MM.1S (cell line): ENCODE measurements at regions not wholly inside any gene's neighbourhood (a gene's known extent, or its start where the extent isn't known, plus 50 kb on each side); places are given as distances from the start of the nearest gene placed in this dataset.

Source experiments
- DNase-seq: peaks from one replicate; pipeline ENCODE4 v3.0.0-alpha.2; 2015
- H2AFZ ChIP-seq: fragments of 300-600 bp; sonication (generic); 2 replicates; pipeline ENCODE4 v1.6.0; 2016; ENCODE audit warnings: antibody characterized with exemption, low read length
- H3F3A ChIP-seq: fragments of 300-600 bp; sonication (generic); 2 replicates; pipeline ENCODE4 v1.6.1; 2016; ENCODE audit warnings: mild to moderate bottlenecking, antibody characterized with exemption, low read length, moderate library complexity, mixed read lengths; ENCODE audit not compliant: insufficient read depth
- H3K27ac ChIP-seq: fragments of 300-600 bp; sonication (generic); 2 replicates; pipeline ENCODE4 v1.5.1; 2016; ENCODE audit warnings: mild to moderate bottlenecking, low read length
- H3K27me3 ChIP-seq: fragments of 300-600 bp; sonication (generic); replicated peaks from 2 replicates; pipeline ENCODE4 v1.6.0; 2016; ENCODE audit warnings: low read length; ENCODE audit not compliant: insufficient read depth
- H3K36me3 ChIP-seq: fragments of 300-600 bp; sonication (generic); replicated peaks from 2 replicates; pipeline ENCODE4 v1.6.1; 2016; ENCODE audit warnings: mild to moderate bottlenecking, low read length, mixed read lengths; ENCODE audit not compliant: insufficient read depth
- H3K4me1 ChIP-seq: fragments of 300-600 bp; sonication (generic); 2 replicates; pipeline ENCODE4 v1.6.1; 2016; ENCODE audit warnings: low read length, mixed read lengths
- H3K4me2 ChIP-seq: fragments of 300-600 bp; sonication (generic); 2 replicates; pipeline ENCODE4 v1.6.0; 2016; ENCODE audit warnings: low read depth, low read length
- H3K4me3 ChIP-seq: fragments of 300-600 bp; sonication (generic); 2 replicates; pipeline ENCODE4 v1.5.1; 2016; ENCODE audit warnings: low read length, mixed read lengths
- H3K79me2 ChIP-seq: fragments of 300-600 bp; sonication (generic); 2 replicates; pipeline ENCODE4 v1.6.1; 2016; ENCODE audit warnings: mixed run types, low read length, mixed read lengths
- H3K9ac ChIP-seq: fragments of 300-600 bp; sonication (generic); 2 replicates; pipeline ENCODE4 v1.6.1; 2016; ENCODE audit warnings: low read length, mixed read lengths
- H3K9me2 ChIP-seq: fragments of 300-600 bp; sonication (generic); replicated peaks from 2 replicates; pipeline ENCODE4 v1.6.1; 2016; ENCODE audit warnings: mild to moderate bottlenecking, low read length, mixed read lengths; ENCODE audit not compliant: insufficient read depth
- H3K9me3 ChIP-seq: fragments of 300-600 bp; sonication (generic); replicated peaks from 2 replicates; pipeline ENCODE4 v1.6.1; 2016; ENCODE audit warnings: mild to moderate bottlenecking, low read length, mixed read lengths; ENCODE audit not compliant: insufficient read depth
- H4K20me1 ChIP-seq: fragments of 300-600 bp; sonication (generic); 2 replicates; pipeline ENCODE4 v1.6.1; 2016; ENCODE audit warnings: mild to moderate bottlenecking, low read length, moderate library complexity, mixed read lengths; ENCODE audit not compliant: insufficient read depth
- EZH2 ChIP-seq: fragments of 300-600 bp; sonication (generic); optimal IDR thresholded peaks from 2 replicates; pipeline ENCODE3; 2017; ENCODE audit warnings: low read depth, mild to moderate bottlenecking, antibody characterized with exemption, low read length, mixed read lengths
- EZH2phosphoT487 ChIP-seq: fragments of 300-600 bp; sonication (generic); IDR thresholded peaks from 2 replicates; pipeline ENCODE4 v1.6.1; 2018; ENCODE audit warnings: antibody characterized with exemption, low read length
- TF ChIP-seq, protein P1 (sequence below): fragments of 300-600 bp; sonication (generic); IDR thresholded peaks from 2 replicates; pipeline ENCODE4 v1.5.1; 2016; ENCODE audit warnings: antibody characterized with exemption, low read length, mixed read lengths

DNA sequence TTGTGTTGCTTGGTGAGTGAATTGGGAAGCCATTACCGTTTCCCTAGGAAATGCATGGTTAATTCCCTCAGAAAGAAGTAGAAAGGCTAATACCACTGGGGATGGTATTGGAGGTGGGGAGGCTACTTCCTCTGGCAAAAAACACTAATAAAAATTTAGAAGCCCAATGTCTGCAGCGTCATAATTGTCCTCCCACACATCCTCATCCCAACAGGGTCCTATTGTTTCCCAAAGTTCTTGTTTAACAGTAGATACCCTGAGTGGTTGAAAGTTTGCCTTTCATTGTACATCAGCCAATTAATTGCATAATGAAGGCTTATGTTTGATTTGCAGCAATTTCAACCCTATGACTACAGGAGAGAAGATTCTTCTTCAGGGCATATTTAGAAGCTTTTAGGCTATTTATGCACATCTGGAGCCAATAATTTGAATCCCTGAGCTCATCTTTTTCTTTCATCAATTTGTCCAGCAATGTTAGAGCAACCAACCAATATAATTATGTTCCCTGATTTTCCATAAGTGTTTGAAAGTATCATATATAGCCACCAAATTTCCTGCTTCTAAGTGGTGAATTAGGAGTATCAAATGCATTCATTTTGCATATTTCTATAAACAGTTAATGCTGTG lies 491.0 kb downstream of the SLITRK5 start:
- H3K4me3 ChIP-seq: no peak overlapping the region
- no peaks in the 10 kb centered on the region for H3K36me3 ChIP-seq
- H3K4me1 ChIP-seq: no peaks in the 10 kb centered on the region
- H4K20me1 ChIP-seq: no peaks in the 10 kb centered on the region
- TF ChIP-seq EZH2: no peak
- no peak for TF ChIP-seq EZH2phosphoT487
- TF ChIP-seq, protein P1, sequence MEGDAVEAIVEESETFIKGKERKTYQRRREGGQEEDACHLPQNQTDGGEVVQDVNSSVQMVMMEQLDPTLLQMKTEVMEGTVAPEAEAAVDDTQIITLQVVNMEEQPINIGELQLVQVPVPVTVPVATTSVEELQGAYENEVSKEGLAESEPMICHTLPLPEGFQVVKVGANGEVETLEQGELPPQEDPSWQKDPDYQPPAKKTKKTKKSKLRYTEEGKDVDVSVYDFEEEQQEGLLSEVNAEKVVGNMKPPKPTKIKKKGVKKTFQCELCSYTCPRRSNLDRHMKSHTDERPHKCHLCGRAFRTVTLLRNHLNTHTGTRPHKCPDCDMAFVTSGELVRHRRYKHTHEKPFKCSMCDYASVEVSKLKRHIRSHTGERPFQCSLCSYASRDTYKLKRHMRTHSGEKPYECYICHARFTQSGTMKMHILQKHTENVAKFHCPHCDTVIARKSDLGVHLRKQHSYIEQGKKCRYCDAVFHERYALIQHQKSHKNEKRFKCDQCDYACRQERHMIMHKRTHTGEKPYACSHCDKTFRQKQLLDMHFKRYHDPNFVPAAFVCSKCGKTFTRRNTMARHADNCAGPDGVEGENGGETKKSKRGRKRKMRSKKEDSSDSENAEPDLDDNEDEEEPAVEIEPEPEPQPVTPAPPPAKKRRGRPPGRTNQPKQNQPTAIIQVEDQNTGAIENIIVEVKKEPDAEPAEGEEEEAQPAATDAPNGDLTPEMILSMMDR: no peak
- no peaks in the 10 kb centered on the region for H3K79me2 ChIP-seq
- H3F3A ChIP-seq: no peaks in the 10 kb centered on the region
- H3K27ac ChIP-seq: no peak overlapping the region
- H2AFZ ChIP-seq: no peak overlapping the region
- no peaks in the 10 kb centered on the region for H3K9me2 ChIP-seq
- H3K4me2 ChIP-seq: no peak overlapping the region
- no peak overlapping the region for H3K9ac ChIP-seq
- no peak for DNase-seq
- no peaks in the 10 kb centered on the region for H3K9me3 ChIP-seq
- H3K27me3 ChIP-seq: no peaks in the 10 kb centered on the region

DNA sequence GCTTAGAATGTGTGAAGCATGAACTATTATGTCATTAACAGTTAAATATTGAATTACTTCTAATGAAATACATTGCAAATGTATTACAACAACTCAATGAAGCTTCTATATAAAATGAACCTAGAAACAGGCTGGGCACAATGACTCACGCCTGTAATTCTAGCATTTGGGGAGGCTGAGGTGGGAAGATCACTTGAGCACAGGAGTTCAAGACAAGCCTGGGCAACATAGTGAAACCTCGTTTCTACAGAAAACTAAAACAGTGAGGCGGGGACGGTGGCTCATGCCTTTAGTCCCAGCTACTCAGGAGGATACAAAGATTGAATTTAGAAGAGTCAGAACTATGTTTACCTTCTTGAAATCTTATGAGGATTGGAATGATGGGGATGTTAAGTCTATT lies 505.1 kb downstream of the SLITRK5 start:
- TF ChIP-seq EZH2 (no peak), EZH2phosphoT487 (no peak)
- TF ChIP-seq, protein P1: no peak
- Histone ChIP-seq H3K27ac (no peak overlapping the region), H4K20me1 (no peaks in the 10 kb centered on the region)

DNA sequence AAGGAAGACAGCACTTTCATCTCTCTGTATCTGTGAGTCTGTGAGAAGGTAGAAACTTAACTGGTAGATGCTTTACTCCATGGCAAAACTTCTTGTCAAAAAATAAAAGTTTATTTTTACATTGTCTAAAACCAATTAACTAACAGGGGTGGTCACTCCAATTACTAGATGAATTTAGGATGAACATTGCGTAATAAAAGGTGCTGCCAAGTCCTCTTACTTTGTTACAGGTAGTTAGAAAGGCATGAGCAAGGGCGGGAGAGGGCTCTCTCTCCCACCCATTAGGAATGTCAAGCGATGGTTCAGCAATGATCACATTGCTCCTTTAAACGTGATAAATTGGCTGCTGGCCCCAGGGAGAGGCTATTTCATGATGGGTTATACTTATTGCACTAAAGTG lies 512.3 kb downstream of the SLITRK5 start:
- H2AFZ ChIP-seq: no peak overlapping the region

More for the DNA sequence above, 505.1 kb downstream of the SLITRK5 start:
- no peaks in the 10 kb centered on the region for H3F3A ChIP-seq
- DNase-seq: no peak
- H3K4me3 ChIP-seq: no peak overlapping the region
- no peaks in the 10 kb centered on the region for H3K79me2 ChIP-seq
- no peaks in the 10 kb centered on the region for H3K4me1 ChIP-seq
- H3K4me2 ChIP-seq: no peak overlapping the region
- no peaks in the 10 kb centered on the region for H3K9me2 ChIP-seq
- no peaks in the 10 kb centered on the region for H3K36me3 ChIP-seq
- H2AFZ ChIP-seq: no peak overlapping the region
- H3K9ac ChIP-seq: no peak overlapping the region
- H3K27me3 ChIP-seq: no peaks in the 10 kb centered on the region
- H3K9me3 ChIP-seq: no peaks in the 10 kb centered on the region

More for the DNA sequence above, 512.3 kb downstream of the SLITRK5 start:
- no peak overlapping the region for H3K27ac ChIP-seq
- H3K4me3 ChIP-seq: no peak overlapping the region
- no peak overlapping the region for H3K9ac ChIP-seq
- no peaks in the 10 kb centered on the region for H3K4me1 ChIP-seq
- no peaks in the 10 kb centered on the region for H3K9me2 ChIP-seq
- no peaks in the 10 kb centered on the region for H3K9me3 ChIP-seq
- no peaks in the 10 kb centered on the region for H3K36me3 ChIP-seq
- no peaks in the 10 kb centered on the region for H4K20me1 ChIP-seq
- H3K4me2 ChIP-seq: no peak overlapping the region
- H3K27me3 ChIP-seq: no peaks in the 10 kb centered on the region
- TF ChIP-seq EZH2phosphoT487: no peak
- TF ChIP-seq, protein P1: no peak
- TF ChIP-seq EZH2: no peak
- no peaks in the 10 kb centered on the region for H3F3A ChIP-seq
- no peaks in the 10 kb centered on the region for H3K79me2 ChIP-seq
- no peak for DNase-seq
